GM21381 (cell line): ENCODE measurements at regions not wholly inside any gene's neighbourhood (a gene's known extent, or its start where the extent isn't known, plus 50 kb on each side); places are given as distances from the start of the nearest gene placed in this dataset.

Experiments
- ATAC-seq: cut with Tn5 transposase; IDR thresholded peaks from one replicate; pipeline ENCODE4 v1.9.1; 2021; ENCODE audit warnings: mild to moderate bottlenecking, moderate library complexity; ENCODE audit not compliant: unreplicated experiment

GRCh38 chr17:77507111-77507885 lies 366.5 kb downstream of the SEC14L1 start:
- ATAC-seq, result no peak

GRCh38 chr17:77508047-77508715 lies 367.4 kb downstream of the SEC14L1 start:
- no peak for ATAC-seq

- ATAC-seq, result no peak
These were observed 368.3 kb downstream of the SEC14L1 start for GRCh38 chr17:77509089-77509488.

- no peak for ATAC-seq
These were observed 368.8 kb downstream of the SEC14L1 start for GRCh38 chr17:77509599-77509998.

DNA sequence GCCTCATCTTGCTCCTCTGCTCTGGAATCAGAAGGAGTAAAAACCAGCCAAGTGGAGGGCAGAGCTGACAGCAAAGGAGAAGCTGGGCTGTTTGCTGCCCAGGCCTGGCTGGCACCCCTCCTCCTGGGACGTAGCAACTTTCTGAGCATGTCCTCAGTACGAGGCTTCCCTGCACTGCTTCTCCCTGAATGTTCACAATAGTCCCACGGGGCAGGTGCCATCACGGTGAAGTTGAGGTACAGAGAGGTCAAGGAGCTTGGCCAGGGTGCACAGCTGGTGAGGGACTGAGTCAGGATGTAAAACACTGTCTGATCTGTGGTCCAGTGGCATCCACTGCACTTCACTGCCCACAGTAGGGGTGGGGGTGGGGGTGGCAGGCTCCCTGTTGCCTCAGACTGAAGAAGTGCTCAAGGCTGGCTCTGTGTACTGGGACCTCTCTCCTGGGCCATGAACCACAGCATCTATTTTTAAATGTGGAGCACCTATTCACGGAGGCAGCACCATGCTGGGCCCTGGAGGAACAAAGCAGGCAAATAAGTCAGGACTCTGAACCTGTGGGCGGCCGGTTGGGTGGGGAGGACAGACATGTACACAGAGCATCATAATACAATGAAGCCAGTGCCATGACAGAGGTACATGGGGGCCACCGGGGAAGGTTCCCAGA lies 369.5 kb downstream of the SEC14L1 start:
- no peak for ATAC-seq

GRCh38 chr17:77511514-77512061 lies 370.8 kb downstream of the SEC14L1 start:
- ATAC-seq, result no peak

DNA sequence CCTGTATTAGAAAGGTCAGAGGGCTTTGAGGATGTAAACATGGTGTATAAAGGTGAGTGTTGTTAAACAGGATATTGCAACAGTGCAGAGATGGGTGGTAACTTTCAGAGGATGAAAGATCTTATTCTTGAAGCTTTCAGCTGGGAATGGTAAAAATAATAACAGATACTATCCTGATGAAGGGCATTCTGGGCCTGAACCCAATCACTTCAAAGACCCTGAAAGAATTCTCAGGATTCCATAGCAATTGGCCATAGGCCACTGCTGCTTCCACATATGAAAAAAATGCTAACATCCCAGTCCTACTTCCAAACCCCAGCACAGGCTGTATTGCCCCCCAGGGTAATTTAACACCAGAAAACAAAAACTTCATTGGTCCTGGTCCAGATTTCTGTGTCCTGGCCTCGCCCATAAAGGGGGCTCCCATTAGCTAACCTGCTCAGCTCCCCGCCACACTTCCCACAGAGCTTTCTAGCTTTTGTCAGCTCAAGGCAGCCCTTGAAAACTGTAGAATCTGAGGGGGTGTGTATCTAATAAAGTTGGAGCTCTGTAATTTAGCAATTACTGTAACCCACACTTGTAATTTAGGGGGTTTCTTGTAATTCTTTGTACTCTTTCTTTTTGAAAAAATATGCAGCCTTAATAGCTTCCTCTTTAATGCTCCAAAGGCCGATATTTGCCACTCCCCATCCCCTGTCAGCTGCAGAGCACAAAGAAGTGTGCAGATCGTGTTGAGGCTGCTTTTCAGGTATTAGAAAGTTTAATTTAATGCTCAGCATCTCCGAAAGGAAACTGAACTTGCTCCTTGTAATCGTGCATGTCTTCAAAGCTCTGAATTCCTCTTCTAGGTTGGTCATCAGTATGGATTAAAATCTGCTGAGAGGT lies 371.5 kb downstream of the SEC14L1 start:
- no peak for ATAC-seq

DNA sequence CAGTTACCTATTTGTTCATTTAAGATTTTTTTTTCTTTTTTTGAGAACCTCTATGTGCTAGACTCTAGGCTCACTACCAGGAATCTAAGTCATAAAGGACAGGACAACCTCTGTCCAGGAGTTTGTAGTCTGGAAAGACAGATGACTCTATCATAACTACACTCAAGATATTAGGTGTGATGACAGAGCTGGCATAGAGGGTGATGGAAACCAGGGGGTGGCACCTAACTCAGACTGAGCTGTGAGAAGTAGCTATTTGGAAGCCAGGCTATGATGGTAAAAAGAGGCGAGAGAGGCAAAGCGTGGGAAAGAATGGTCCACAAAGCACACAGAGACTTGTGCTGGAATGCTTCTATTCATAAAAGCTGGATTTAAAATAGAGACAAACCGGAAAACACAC lies 372.3 kb downstream of the SEC14L1 start:
- no peak for ATAC-seq

GRCh38 chr17:77515227-77515626 lies 374.5 kb downstream of the SEC14L1 start:
- ATAC-seq, result no peak

DNA sequence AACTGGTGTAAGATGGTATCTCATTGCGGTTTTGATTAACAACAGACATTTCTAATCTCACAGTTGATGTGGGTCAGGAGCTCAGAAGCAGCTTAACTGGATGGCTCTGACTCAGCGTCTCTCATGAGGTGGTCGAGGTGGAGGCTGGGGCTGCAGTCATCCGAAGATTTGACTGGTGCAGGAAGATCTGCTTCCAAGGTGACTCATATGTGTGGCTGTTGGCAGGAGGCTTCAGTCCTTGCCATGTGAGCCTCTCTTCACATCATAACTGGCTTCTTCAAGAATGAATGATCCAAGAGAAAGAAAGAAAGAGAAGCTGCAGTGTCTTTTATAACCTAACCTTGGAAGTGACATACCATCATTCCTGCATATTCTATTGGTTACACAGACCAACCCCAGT lies 376.1 kb downstream of the SEC14L1 start:
- no peak for ATAC-seq

GRCh38 chr17:77521076-77521475 lies 380.3 kb downstream of the SEC14L1 start:
- no peak for ATAC-seq

- ATAC-seq, result no peak
These were observed 382.8 kb downstream of the SEC14L1 start for GRCh38 chr17:77523540-77523939.

DNA sequence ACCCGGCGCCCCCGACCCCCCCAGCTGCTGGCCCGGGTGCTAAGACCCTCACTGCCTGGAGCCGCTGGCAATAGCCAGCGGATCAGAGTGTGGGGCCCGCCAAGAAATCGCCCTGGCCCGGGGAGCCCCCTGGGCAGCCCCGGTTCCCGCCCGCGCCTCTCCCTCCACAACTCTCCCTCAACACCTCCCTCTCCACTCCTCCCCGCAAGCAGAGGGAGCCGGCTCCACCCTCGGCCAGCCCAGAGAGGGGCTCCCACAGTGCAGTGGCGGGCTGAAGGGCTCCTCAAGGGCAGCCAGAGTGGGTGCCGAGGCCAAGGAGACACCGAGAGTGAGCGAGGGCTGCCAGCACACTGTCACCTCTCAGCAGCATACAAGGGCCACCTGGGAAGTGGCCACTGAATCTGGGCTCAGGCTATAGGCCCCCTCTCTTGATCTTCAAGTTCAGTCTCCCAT lies 385.5 kb downstream of the SEC14L1 start:
- ATAC-seq, result no peak

- no peak for ATAC-seq
These were observed 386.1 kb downstream of the SEC14L1 start for GRCh38 chr17:77526728-77527350.

GRCh38 chr17:77527409-77527808 lies 386.6 kb downstream of the SEC14L1 start:
- ATAC-seq, result no peak

DNA sequence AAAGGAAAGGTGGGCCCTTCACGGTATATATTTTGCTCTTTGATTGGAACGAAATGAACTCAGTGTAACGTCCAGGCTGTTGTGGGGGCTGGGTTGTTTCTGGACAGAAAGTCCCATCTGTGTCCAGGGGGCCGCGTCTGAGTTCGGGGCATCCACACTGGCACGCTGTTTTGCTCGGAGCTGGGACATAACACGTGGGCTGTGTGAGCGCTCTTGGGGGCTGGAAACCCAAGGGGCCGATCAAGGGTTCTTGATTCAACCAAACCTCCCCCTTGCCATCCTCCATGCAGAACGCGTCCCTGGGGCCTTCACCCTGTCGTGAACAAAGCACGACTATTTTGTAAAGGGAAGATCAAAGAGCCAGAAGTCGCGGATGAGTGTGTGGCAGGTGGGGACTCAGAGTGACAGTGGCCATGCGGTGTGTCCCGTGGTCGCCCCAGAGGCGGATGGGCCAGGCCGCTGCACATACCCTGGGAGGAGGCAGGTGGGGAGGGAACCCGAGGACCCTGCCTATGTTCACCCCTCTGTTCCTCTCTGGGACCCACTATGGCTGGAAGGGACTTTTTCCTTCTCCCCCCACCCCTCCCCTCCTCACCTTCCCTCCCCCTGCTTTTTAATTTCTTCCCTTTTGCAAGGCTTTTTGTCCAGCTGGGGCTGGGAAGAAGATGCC lies 387.2 kb downstream of the SEC14L1 start:
- ATAC-seq, result no peak

DNA sequence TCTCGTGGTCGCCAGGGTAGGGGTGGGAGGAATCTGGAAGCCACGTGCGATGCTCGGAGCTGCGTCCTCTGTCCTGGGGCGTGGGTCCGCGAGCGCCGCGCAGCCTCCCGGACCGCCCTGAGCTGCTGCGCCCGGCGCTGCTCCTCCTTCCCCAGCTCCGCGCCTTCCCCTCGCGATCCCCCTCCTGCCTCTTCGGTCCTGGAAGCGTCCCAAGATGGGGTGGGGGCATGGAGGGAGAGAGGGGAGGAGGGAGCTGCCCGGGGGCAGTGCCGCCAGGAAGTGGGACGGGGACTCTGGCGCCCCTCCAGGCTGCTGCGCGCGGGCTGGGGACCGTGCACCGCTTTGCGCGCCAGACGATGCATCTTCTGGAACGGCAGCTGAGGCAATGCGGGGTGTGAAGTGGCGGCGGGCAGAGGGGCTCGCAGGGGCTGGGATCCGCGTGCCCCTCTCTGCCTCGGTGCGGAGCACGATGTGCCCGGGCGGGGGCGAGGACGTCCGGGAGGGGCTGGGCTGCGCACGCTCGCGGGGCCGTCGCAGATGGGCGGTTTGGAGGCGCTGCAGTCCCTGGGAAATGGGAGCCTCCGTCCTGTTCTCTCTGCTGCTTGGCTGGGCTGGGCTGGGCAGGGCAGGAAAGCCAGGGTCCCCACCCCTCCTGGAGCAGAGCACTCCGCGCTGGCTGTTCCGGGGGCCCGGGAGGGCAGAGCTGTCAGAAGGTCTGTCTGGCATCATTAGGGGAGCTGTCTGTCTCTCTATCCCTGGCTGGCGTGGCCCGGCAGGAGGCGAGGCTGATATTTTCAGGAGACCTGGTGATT lies 388.0 kb downstream of the SEC14L1 start:
- ATAC-seq, result no peak

GRCh38 chr17:77529328-77529650 lies 388.5 kb downstream of the SEC14L1 start:
- ATAC-seq, result no peak

GRCh38 chr17:77530591-77530990 lies 389.8 kb downstream of the SEC14L1 start:
- no peak for ATAC-seq
